Loucy (cell line): ENCODE measurements at regions not wholly inside any gene's neighbourhood (a gene's known extent, or its start where the extent isn't known, plus 50 kb on each side); places are given as distances from the start of the nearest gene placed in this dataset.
A peak's percentile ranks its signal among the peaks of the same experiment; 100 is the strongest.

Source experiments
- H2AFZ ChIP-seq: fragments of 200-600 bp; sonication (generic); 2 replicates; pipeline ENCODE4 v1.6.0; 2016; ENCODE audit warnings: antibody characterized with exemption, mild to moderate bottlenecking, low read length, moderate library complexity
- H3F3A ChIP-seq: fragments of 200-600 bp; 2 replicates; pipeline ENCODE4 v1.6.0; 2016; ENCODE audit warnings: antibody characterized with exemption, low read depth, mild to moderate bottlenecking
- H3K27me3 ChIP-seq: fragments of 200-600 bp; sonication (generic); 2 replicates; pipeline ENCODE4 v1.6.1; 2014; ENCODE audit warnings: low read length, mild to moderate bottlenecking; ENCODE audit not compliant: insufficient read depth, poor library complexity, severe bottlenecking
- H3K36me3 ChIP-seq: fragments of 200-600 bp; sonication (generic); 2 replicates; pipeline ENCODE4 v1.6.1; 2016; ENCODE audit warnings: low read length; ENCODE audit not compliant: insufficient read depth
- H3K4me1 ChIP-seq: fragments of 200-600 bp; sonication (generic); 2 replicates; pipeline ENCODE4 v1.5.1; 2014; ENCODE audit warnings: low read length, mild to moderate bottlenecking; ENCODE audit not compliant: insufficient read depth, poor library complexity, severe bottlenecking
- H3K4me2 ChIP-seq: fragments of 200-600 bp; sonication (generic); 2 replicates; pipeline ENCODE4 v1.6.0; 2014; ENCODE audit warnings: antibody characterized with exemption, low read length, low read depth, mild to moderate bottlenecking; ENCODE audit not compliant: poor library complexity, severe bottlenecking
- H3K4me3 ChIP-seq: fragments of 200-600 bp; sonication (generic); 2 replicates; pipeline ENCODE4 v1.5.1; 2014; ENCODE audit warnings: low read length, mild to moderate bottlenecking, mixed read lengths; ENCODE audit not compliant: poor library complexity, severe bottlenecking
- H3K79me2 ChIP-seq: fragments of 200-600 bp; sonication (generic); 2 replicates; pipeline ENCODE4 v1.6.1; 2014; ENCODE audit warnings: low read length; ENCODE audit not compliant: insufficient read depth
- H3K9ac ChIP-seq: fragments of 200-600 bp; sonication (generic); 2 replicates; pipeline ENCODE4 v1.6.0; 2014; ENCODE audit warnings: mild to moderate bottlenecking, low read depth, low read length, moderate library complexity; ENCODE audit not compliant: poor library complexity, severe bottlenecking
- H3K9me2 ChIP-seq: fragments of 200-600 bp; sonication (generic); replicated peaks from 2 replicates; pipeline ENCODE4 v1.6.1; 2016; ENCODE audit warnings: low read depth, low read length, mixed read lengths
- H3K9me3 ChIP-seq: fragments of 200-600 bp; sonication (generic); 2 replicates; pipeline ENCODE4 v1.6.1; 2014; ENCODE audit warnings: mild to moderate bottlenecking, antibody characterized with exemption, low read length, low read depth; ENCODE audit not compliant: insufficient read depth
- H4K20me1 ChIP-seq: fragments of 200-600 bp; sonication (generic); 2 replicates; pipeline ENCODE4 v1.6.0; 2014; ENCODE audit warnings: antibody characterized with exemption, low read length, mild to moderate bottlenecking; ENCODE audit not compliant: insufficient read depth, poor library complexity, severe bottlenecking
- EZH2phosphoT487 ChIP-seq: fragments of 200-600 bp; IDR thresholded peaks from 2 replicates; pipeline ENCODE4 v1.6.1; 2018; ENCODE audit warnings: antibody characterized with exemption, mild to moderate bottlenecking, moderate library complexity, borderline replicate concordance
- TF ChIP-seq, protein P1 (sequence below): fragments of 200-600 bp; sonication (generic); conservative IDR thresholded peaks from 2 replicates; pipeline ENCODE4 v1.5.1; 2014; ENCODE audit warnings: mild to moderate bottlenecking, antibody characterized with exemption, low read length

GRCh38 chr4:14835288-14835687 lies 167.0 kb upstream of the CPEB2 start:
- no peaks in the 10 kb centered on the region for H4K20me1 ChIP-seq
- H3K36me3 ChIP-seq, result no peaks in the 10 kb centered on the region
- no peak overlapping the region for H3K4me3 ChIP-seq
- no peak overlapping the region for H3K9ac ChIP-seq
- no peaks in the 10 kb centered on the region for H3K79me2 ChIP-seq
- H3K4me1 ChIP-seq, result no peaks in the 10 kb centered on the region
- H3K9me2 ChIP-seq, result no peaks in the 10 kb centered on the region
- H2AFZ ChIP-seq, result 0 out of 2 replicates have a peak overlapping the region, but pooled peaks have one; percentile 26
- TF ChIP-seq, protein P1, sequence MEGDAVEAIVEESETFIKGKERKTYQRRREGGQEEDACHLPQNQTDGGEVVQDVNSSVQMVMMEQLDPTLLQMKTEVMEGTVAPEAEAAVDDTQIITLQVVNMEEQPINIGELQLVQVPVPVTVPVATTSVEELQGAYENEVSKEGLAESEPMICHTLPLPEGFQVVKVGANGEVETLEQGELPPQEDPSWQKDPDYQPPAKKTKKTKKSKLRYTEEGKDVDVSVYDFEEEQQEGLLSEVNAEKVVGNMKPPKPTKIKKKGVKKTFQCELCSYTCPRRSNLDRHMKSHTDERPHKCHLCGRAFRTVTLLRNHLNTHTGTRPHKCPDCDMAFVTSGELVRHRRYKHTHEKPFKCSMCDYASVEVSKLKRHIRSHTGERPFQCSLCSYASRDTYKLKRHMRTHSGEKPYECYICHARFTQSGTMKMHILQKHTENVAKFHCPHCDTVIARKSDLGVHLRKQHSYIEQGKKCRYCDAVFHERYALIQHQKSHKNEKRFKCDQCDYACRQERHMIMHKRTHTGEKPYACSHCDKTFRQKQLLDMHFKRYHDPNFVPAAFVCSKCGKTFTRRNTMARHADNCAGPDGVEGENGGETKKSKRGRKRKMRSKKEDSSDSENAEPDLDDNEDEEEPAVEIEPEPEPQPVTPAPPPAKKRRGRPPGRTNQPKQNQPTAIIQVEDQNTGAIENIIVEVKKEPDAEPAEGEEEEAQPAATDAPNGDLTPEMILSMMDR, result no peak
- TF ChIP-seq EZH2phosphoT487, result no peak
- no peak overlapping the region for H3K4me2 ChIP-seq
- H3F3A ChIP-seq, result no peaks in the 10 kb centered on the region
- H3K9me3 ChIP-seq, result no peaks in the 10 kb centered on the region
- H3K27me3 ChIP-seq, result no peaks in the 10 kb centered on the region

DNA sequence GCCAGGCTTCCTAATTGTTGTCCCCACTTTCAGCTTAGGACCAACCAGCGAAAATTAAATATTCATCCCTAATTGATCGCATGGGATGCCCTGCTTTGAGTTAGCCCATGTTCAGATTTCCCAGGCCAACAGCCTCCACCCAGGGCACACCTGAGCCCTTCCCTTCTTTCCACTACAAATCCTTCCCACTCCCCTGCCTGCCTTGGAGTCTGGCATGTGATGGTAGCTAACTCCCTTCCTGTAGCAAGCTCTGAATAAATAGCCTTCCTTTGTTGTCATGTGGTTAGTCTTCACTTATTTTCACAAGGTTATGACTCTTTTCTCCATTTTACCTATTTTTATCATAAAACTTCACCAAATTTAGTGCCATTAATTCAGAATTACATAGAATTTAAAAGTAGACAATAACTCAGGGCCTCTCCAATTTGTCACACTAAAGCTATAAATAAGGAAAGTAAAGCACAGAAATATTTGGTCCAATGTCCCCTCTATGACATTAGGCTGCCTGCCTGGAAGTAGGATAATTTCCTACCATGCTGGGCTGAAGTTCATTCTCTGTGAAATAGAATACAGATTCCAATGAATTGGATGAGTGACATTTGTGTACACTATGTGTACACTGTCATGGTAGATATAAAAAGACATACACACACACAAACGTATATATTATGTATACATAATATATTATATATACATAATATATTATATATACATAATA lies 166.4 kb upstream of the CPEB2 start:
- Histone ChIP-seq H3K79me2 (no peaks in the 10 kb centered on the region), H3K9me3 (no peaks in the 10 kb centered on the region), H4K20me1 (no peaks in the 10 kb centered on the region), H3K9ac (no peak overlapping the region), H3K4me3 (no peak overlapping the region), H3K27me3 (no peaks in the 10 kb centered on the region), H3F3A (no peaks in the 10 kb centered on the region), H3K4me1 (no peaks in the 10 kb centered on the region), H2AFZ (no peak overlapping the region), H3K4me2 (no peak overlapping the region), H3K36me3 (no peaks in the 10 kb centered on the region), H3K9me2 (no peaks in the 10 kb centered on the region)
- TF ChIP-seq, protein P1, result no peak
- TF ChIP-seq EZH2phosphoT487, result no peak

DNA sequence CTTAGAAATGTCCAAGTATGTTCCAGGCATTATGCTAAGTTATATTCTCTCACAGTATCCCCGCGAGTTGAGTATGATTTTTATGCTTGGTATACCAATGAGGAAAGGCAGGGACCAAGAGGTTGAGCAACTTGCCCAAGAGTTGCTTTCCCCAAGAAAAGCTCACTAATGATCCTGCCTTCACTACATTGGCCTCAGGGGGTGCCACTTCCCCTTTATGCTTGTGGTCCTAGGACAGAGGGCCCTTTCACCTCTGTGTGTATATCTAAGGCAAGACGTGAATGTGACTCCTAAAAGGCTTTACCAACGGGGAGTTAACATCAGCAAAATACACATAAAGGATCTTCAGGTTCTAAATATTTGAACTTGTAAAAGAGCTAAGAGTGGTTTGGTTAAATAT lies 164.4 kb upstream of the CPEB2 start:
- TF ChIP-seq EZH2phosphoT487, result no peak
- TF ChIP-seq, protein P1, result peak; percentile 39
- no peaks in the 10 kb centered on the region for H3K36me3 ChIP-seq

More for the DNA sequence above, 164.4 kb upstream of the CPEB2 start:
- Histone ChIP-seq H3K79me2 (no peaks in the 10 kb centered on the region), H3K9me3 (no peaks in the 10 kb centered on the region), H3K4me2 (no peak overlapping the region), H2AFZ (no peak overlapping the region), H3K4me1 (no peaks in the 10 kb centered on the region), H4K20me1 (no peaks in the 10 kb centered on the region), H3K9ac (no peak overlapping the region), H3K9me2 (no peaks in the 10 kb centered on the region), H3K4me3 (no peak overlapping the region), H3K27me3 (no peaks in the 10 kb centered on the region), H3F3A (no peaks in the 10 kb centered on the region)
